Astrocyte (in vitro differentiated cells and primary cell): ENCODE measurements at regions not wholly inside any gene's neighbourhood (a gene's known extent, or its start where the extent isn't known, plus 50 kb on each side); places are given as distances from the start of the nearest gene placed in this dataset.

Experiments
- DNase-seq: peaks from one replicate; pipeline ENCODE4 v3.0.0-alpha.2; 2010; ENCODE audit warnings: low read depth
- FAIRE-seq: peaks from 2 replicates; lab custom pipeline; 2011; peaks lifted over from hg19 to GRCh38; lab: Jason Lieb, UNC
- H2AFZ ChIP-seq: 2 replicates; pipeline ENCODE4 v1.6.0; 2012; ENCODE audit warnings: low read depth, low read length, inconsistent platforms
- H3K27ac ChIP-seq: 2 replicates; pipeline ENCODE4 v1.5.1; 2011; ENCODE audit warnings: low read depth, low read length, inconsistent platforms
- H3K27me3 ChIP-seq: 2 replicates; pipeline ENCODE4 v1.6.0; 2011; ENCODE audit warnings: low read length, inconsistent platforms; ENCODE audit not compliant: insufficient read depth
- H3K36me3 ChIP-seq: 2 replicates; pipeline ENCODE4 v1.5.1; 2011; ENCODE audit warnings: low read length, inconsistent platforms; ENCODE audit not compliant: insufficient read depth
- H3K4me1 ChIP-seq: 2 replicates; pipeline ENCODE4 v1.5.1; 2011; ENCODE audit warnings: low read length, inconsistent platforms; ENCODE audit not compliant: insufficient read depth
- H3K4me2 ChIP-seq: 2 replicates; pipeline ENCODE4 v1.6.0; 2012; ENCODE audit warnings: low read length, inconsistent platforms
- H3K4me3 ChIP-seq: 2 replicates; pipeline ENCODE4 v1.5.1; 2011; ENCODE audit warnings: low read depth, mild to moderate bottlenecking, low read length, inconsistent platforms; ENCODE audit not compliant: insufficient read depth
- H3K79me2 ChIP-seq: 2 replicates; pipeline ENCODE4 v1.6.0; 2012; ENCODE audit warnings: mild to moderate bottlenecking, low read length, inconsistent platforms; ENCODE audit not compliant: insufficient read depth
- H3K9ac ChIP-seq: 2 replicates; pipeline ENCODE4 v1.6.0; 2012; ENCODE audit warnings: mild to moderate bottlenecking, low read length, inconsistent platforms
- H3K9me3 ChIP-seq: 2 replicates; pipeline ENCODE4 v1.5.1; 2012; ENCODE audit warnings: low read depth, mild to moderate bottlenecking, low read length, inconsistent platforms; ENCODE audit not compliant: insufficient read depth
- H4K20me1 ChIP-seq: 2 replicates; pipeline ENCODE4 v1.6.0; 2012; ENCODE audit warnings: low read length, inconsistent platforms; ENCODE audit not compliant: insufficient read depth
- H3K27ac Mint-ChIP-seq: one replicate; pipeline ENCODE4 v1.8.0; 2021; ENCODE audit warnings: mild to moderate bottlenecking, mixed read lengths; ENCODE audit not compliant: unreplicated experiment
- H3K27me3 Mint-ChIP-seq: one replicate; pipeline ENCODE4 v1.8.0; 2021; ENCODE audit warnings: low read depth, mixed read lengths; ENCODE audit not compliant: unreplicated experiment
- H3K36me3 Mint-ChIP-seq: one replicate; pipeline ENCODE4 v1.8.0; 2021; ENCODE audit warnings: low read depth, mixed read lengths; ENCODE audit not compliant: unreplicated experiment
- H3K4me1 Mint-ChIP-seq: one replicate; pipeline ENCODE4 v1.8.0; 2021; ENCODE audit warnings: low read depth, mixed read lengths; ENCODE audit not compliant: unreplicated experiment
- H3K4me3 Mint-ChIP-seq: one replicate; pipeline ENCODE4 v1.8.0; 2021; ENCODE audit warnings: mild to moderate bottlenecking, moderate library complexity, mixed read lengths; ENCODE audit not compliant: unreplicated experiment
- H3K9me3 Mint-ChIP-seq: one replicate; pipeline ENCODE4 v1.8.0; 2021; ENCODE audit warnings: mild to moderate bottlenecking, mixed read lengths; ENCODE audit not compliant: unreplicated experiment
- EZH2 ChIP-seq: IDR thresholded peaks from 2 replicates; pipeline ENCODE4 v1.6.1; 2012; ENCODE audit warnings: mild to moderate bottlenecking, low read length, inconsistent platforms; ENCODE audit not compliant: insufficient read depth
- TF ChIP-seq, protein P1 (sequence below): IDR thresholded peaks from 2 replicates; pipeline ENCODE4 v1.5.1; 2011; ENCODE audit warnings: low read depth, mild to moderate bottlenecking, inconsistent platforms, low read length, moderate library complexity; ENCODE audit not compliant: insufficient read depth

DNA sequence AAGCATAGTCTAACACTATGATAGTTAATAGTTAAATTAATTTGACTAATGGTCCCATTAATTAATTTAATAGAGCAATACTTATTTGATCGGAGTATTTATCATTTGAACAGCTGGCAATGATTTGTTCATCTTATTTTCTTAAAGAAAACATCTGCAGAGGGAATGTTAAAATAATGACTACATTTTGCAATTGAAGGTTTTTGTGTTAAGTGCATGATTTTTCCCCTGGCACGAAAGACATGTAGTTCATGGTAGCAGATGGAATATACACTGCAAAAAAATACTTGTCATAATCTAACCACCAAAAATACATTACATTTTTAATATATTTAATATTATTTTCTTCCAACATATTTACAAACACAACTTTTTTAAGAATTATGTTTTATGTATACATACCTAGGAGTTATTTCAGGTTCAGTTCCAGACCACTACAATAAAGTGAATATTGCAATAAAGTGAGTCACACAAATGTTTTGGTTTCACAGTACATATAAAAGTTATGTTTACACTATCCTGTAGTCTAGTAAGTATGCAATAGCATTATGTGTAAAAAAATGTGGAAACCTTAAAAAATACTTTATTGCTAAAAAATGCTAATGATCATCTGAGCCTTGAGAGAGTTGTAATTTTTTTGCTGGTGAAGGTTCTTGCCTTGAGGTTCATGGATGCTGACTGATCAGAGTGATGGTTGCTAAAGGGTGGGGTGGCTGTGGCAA lies 292.6 kb upstream of the DAB2 start:
- Histone ChIP-seq H3K4me1 (no peaks in the 10 kb centered on the region), H3K27ac (no peak overlapping the region), H3K36me3 (no peaks in the 10 kb centered on the region), H3K4me3 (no peak overlapping the region), H2AFZ (no peak overlapping the region), H3K9ac (no peak overlapping the region), H3K79me2 (no peaks in the 10 kb centered on the region), H3K9me3 (no peaks in the 10 kb centered on the region), H3K4me2 (no peak overlapping the region), H4K20me1 (no peaks in the 10 kb centered on the region), H3K27me3 (no peaks in the 10 kb centered on the region)
- Mint-ChIP-seq H3K9me3 (no peaks in the 10 kb centered on the region), H3K4me1 (peaks cover 3% of the 10 kb centered on the region), H3K36me3 (no peaks in the 10 kb centered on the region), H3K27ac (no peak overlapping the region), H3K27me3 (no peaks in the 10 kb centered on the region), H3K4me3 (no peak overlapping the region)
- FAIRE-seq (no peak), DNase-seq (no peak)
- TF ChIP-seq EZH2 = no peak
- TF ChIP-seq, protein P1, sequence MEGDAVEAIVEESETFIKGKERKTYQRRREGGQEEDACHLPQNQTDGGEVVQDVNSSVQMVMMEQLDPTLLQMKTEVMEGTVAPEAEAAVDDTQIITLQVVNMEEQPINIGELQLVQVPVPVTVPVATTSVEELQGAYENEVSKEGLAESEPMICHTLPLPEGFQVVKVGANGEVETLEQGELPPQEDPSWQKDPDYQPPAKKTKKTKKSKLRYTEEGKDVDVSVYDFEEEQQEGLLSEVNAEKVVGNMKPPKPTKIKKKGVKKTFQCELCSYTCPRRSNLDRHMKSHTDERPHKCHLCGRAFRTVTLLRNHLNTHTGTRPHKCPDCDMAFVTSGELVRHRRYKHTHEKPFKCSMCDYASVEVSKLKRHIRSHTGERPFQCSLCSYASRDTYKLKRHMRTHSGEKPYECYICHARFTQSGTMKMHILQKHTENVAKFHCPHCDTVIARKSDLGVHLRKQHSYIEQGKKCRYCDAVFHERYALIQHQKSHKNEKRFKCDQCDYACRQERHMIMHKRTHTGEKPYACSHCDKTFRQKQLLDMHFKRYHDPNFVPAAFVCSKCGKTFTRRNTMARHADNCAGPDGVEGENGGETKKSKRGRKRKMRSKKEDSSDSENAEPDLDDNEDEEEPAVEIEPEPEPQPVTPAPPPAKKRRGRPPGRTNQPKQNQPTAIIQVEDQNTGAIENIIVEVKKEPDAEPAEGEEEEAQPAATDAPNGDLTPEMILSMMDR = no peak

DNA sequence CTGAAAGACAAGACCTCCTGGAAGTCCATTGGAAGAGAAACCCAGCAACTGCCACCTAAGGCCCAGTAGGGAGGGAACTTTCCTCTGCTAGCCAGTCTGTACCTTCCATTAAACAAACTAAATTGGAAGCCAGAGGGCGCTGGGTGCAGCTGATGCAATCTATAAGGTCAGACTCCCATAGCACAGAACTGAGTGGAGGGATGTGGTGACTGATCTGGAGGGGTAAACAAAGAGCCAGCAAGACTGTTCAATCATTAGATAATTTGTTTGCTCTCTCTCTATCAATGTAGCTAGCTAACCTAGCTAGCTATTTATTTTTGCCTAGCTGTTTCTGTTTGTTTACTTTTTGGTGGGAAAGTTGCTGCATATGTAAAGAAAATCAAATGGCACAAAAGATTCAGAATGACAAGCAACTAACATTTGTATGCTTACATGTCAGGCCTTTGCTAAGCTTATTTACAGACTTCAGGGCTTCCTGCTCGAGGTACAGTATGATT lies 291.8 kb upstream of the DAB2 start:
- H3K27ac Mint-ChIP-seq = peak overlapping the region; percentile 36

More for the DNA sequence above, 291.8 kb upstream of the DAB2 start:
- Histone ChIP-seq H3K27me3 (no peaks in the 10 kb centered on the region), H3K9me3 (no peaks in the 10 kb centered on the region), H3K9ac (no peak overlapping the region), H2AFZ (peak overlapping the region; percentile 43), H3K79me2 (no peaks in the 10 kb centered on the region), H3K27ac (no peak overlapping the region), H3K4me2 (no peak overlapping the region), H3K36me3 (no peaks in the 10 kb centered on the region), H3K4me1 (no peaks in the 10 kb centered on the region), H4K20me1 (no peaks in the 10 kb centered on the region), H3K4me3 (no peak overlapping the region)
- DNase-seq (peak; percentile 37), FAIRE-seq (no peak)
- H3K4me1 Mint-ChIP-seq = peaks cover 3% of the 10 kb centered on the region
- H3K9me3 Mint-ChIP-seq = no peaks in the 10 kb centered on the region
- TF ChIP-seq EZH2 = no peak
- TF ChIP-seq, protein P1 = peak; percentile 16
- H3K27me3 Mint-ChIP-seq = no peaks in the 10 kb centered on the region
- H3K36me3 Mint-ChIP-seq = no peaks in the 10 kb centered on the region
- no peak overlapping the region for H3K4me3 Mint-ChIP-seq
